Neutrophil (primary cell): ENCODE measurements at regions not wholly inside any gene's neighbourhood (a gene's known extent, or its start where the extent isn't known, plus 50 kb on each side); places are given as distances from the start of the nearest gene placed in this dataset.

ENCODE experiments used
- H3K27ac ChIP-seq: fragments of 200-600 bp; sonication (generic); 2 replicates; pipeline ENCODE4 v1.5.1; 2016; ENCODE audit warnings: mild to moderate bottlenecking, moderate library complexity
- H3K27me3 ChIP-seq: fragments of 200-600 bp; sonication (generic); 2 replicates; pipeline ENCODE4 v1.6.0; 2016; ENCODE audit warnings: mild to moderate bottlenecking
- H3K36me3 ChIP-seq: fragments of 200-600 bp; sonication (generic); 2 replicates; pipeline ENCODE4 v1.5.1; 2017
- H3K4me1 ChIP-seq, 2 experiments: fragments of 200-600 bp in 1 of 2; sonication (generic) in 1 of 2; 1 replicate in 1 of 2; 2 replicates in 1 of 2; pipeline versions ENCODE4 v1.5.1 to v1.6.1; 2013 to 2016; ENCODE audit warnings: low read depth in 1 of 2, low read length in 1 of 2, mild to moderate bottlenecking in 1 of 2, moderate library complexity in 1 of 2; ENCODE audit not compliant: control insufficient read depth in 1 of 2, insufficient read depth in 1 of 2
- H3K4me3 ChIP-seq, 2 experiments: fragments of 200-600 bp in 1 of 2; sonication (generic) in 1 of 2; 1 replicate in 1 of 2; 2 replicates in 1 of 2; pipeline ENCODE4 v1.5.1; 2013 to 2016; ENCODE audit warnings: low read depth in 1 of 2, low read length in 1 of 2, mild to moderate bottlenecking in 1 of 2, moderate library complexity in 1 of 2
- H3K9me3 ChIP-seq: fragments of 200-600 bp; sonication (generic); 2 replicates; pipeline ENCODE4 v1.5.1; 2016
- TF ChIP-seq, protein P1 (sequence below): fragments of 200-600 bp; sonication (generic); IDR thresholded peaks from 2 replicates; pipeline ENCODE4 v1.5.1; 2016; ENCODE audit warnings: antibody characterized with exemption

DNA sequence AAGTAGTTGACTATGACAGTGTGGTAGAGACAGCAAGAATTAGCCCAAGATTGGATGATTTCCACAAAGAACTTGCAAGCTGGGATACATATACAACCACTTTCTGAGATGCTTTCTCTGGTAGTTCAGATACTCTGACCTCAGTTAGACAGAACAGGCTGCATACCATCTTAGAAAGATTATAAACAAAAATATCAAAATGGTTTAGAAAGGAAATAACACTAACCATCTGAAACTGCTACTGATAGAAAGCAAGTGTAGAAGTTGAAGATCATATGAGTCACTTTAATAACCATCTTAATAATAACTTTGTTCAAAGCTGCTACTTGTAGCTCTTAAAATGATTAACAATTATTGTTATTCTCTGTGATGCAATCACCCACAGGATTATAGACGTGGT is 255.4 kb upstream of the TTC29 start:
- H3K27me3 ChIP-seq: no peaks in the 10 kb centered on the region
- TF ChIP-seq, protein P1, sequence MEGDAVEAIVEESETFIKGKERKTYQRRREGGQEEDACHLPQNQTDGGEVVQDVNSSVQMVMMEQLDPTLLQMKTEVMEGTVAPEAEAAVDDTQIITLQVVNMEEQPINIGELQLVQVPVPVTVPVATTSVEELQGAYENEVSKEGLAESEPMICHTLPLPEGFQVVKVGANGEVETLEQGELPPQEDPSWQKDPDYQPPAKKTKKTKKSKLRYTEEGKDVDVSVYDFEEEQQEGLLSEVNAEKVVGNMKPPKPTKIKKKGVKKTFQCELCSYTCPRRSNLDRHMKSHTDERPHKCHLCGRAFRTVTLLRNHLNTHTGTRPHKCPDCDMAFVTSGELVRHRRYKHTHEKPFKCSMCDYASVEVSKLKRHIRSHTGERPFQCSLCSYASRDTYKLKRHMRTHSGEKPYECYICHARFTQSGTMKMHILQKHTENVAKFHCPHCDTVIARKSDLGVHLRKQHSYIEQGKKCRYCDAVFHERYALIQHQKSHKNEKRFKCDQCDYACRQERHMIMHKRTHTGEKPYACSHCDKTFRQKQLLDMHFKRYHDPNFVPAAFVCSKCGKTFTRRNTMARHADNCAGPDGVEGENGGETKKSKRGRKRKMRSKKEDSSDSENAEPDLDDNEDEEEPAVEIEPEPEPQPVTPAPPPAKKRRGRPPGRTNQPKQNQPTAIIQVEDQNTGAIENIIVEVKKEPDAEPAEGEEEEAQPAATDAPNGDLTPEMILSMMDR: no peak
- H3K9me3 ChIP-seq: no peaks in the 10 kb centered on the region
- no peak overlapping the region for H3K27ac ChIP-seq
- H3K4me3 ChIP-seq: no peak overlapping the region
- H3K36me3 ChIP-seq: no peaks in the 10 kb centered on the region
- H3K4me1 ChIP-seq: no peaks in the 10 kb centered on the region

DNA sequence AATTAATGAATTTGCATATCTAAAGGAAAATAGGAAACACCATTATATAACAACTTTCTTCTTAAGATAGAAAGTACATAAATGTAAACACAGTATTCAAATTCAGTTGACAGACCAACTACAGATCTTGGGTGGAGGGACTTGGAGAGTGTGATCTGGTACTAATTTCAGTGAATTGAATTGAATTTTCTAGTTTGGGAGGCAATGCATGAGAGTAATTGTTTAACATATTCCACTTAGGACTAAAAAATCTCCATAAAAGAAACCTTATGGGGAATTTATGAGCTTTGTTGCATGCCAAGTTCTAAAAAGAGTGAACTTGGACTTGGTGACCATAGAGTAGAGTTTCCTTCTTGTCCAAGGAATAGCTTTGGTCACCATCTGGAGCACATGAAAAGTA is 261.1 kb upstream of the TTC29 start:
- no peaks in the 10 kb centered on the region for H3K36me3 ChIP-seq
- TF ChIP-seq, protein P1: no peak
- no peak overlapping the region for H3K27ac ChIP-seq
- H3K4me1 ChIP-seq: no peaks in the 10 kb centered on the region
- no peak overlapping the region for H3K4me3 ChIP-seq
- H3K27me3 ChIP-seq: no peaks in the 10 kb centered on the region
- H3K9me3 ChIP-seq: no peaks in the 10 kb centered on the region

DNA sequence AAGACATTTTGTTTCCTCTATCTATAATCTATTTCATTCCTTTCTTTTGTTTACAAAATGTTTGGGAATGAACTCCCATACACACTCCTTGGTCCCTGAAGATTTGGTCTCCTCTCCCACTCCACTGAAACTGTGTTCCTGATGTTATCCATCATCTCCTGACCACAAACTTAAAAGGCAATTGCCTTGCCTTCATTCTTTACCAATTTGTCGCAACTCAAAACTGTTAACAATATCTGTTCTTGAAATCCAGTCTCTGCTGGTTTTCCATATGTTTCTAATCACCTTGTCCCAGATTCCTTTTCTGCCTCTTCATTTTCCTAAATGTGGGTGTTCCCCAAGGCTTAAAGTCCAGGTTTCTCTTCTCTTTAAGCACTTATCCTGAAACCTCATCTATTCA is 262.2 kb upstream of the TTC29 start:
- Histone ChIP-seq H3K4me3 (no peak overlapping the region), H3K36me3 (no peaks in the 10 kb centered on the region), H3K4me1 (no peaks in the 10 kb centered on the region), H3K27me3 (no peaks in the 10 kb centered on the region), H3K9me3 (no peaks in the 10 kb centered on the region), H3K27ac (no peak overlapping the region)
- TF ChIP-seq, protein P1: no peak

DNA sequence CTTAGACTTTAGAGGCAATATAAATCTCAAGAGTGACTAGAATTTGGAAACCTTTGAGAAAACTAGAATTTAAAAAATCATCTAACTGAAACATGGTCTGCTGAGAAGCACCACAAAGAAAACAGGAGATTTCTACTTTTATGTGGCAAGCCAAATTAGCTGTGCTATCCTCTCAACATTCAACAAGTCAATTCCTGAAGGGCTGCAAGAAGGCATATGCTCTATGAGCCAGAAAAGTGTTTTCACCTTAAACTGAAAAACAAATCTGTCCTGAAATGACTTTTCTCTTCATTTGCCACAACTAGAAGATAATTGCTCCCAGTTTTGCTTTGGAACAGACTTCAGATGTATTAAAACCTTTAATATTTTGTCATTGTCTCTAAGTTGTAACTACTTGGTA is 263.2 kb upstream of the EDNRA start:
- H3K27me3 ChIP-seq: no peaks in the 10 kb centered on the region
- no peak overlapping the region for H3K27ac ChIP-seq
- no peak overlapping the region for H3K4me3 ChIP-seq
- H3K9me3 ChIP-seq: no peaks in the 10 kb centered on the region
- no peaks in the 10 kb centered on the region for H3K36me3 ChIP-seq
- TF ChIP-seq, protein P1: no peak
- no peaks in the 10 kb centered on the region for H3K4me1 ChIP-seq

DNA sequence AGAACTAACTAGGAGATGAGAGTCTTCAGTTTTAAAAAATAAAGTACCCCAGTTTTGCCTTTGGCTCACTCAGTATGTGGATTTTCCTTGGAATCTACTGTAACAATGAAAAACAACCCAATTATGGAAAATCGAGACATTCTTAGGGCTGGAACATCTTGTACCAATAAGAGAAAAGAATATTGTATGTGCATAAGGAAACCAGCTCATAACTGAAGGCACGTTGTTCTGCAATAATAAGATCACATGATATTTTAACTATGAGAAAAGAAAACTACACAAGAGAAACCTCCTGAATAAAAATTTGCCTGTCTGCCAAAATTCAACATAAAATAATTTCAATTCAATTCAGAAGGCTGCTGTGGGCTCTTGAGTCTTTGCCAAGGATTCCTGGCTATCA is 261.8 kb upstream of the EDNRA start:
- Histone ChIP-seq H3K4me3 (no peak overlapping the region), H3K27ac (no peak overlapping the region), H3K9me3 (no peaks in the 10 kb centered on the region), H3K36me3 (no peaks in the 10 kb centered on the region), H3K27me3 (no peaks in the 10 kb centered on the region), H3K4me1 (no peaks in the 10 kb centered on the region)
- TF ChIP-seq, protein P1: no peak

DNA sequence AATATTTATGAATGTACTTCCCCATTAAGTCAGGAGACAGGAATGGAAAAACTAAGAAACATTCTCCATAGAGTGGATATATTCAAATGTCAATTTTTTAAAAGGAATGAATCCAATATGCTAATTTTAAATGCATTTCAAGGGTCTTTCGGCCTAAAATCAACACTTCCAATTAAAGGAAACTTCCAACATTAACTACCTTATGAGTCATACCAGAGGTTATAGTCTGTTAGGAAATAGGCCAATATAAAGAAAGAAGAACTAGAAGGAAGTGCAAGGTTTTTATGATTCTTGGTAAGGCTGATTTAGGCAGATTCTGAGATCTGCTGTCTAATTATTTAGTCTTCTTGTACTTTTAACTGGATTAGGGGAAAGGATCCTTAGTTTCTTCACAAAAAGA is 260.1 kb upstream of the EDNRA start:
- Histone ChIP-seq H3K27me3 (no peaks in the 10 kb centered on the region), H3K4me1 (no peaks in the 10 kb centered on the region), H3K9me3 (no peaks in the 10 kb centered on the region), H3K27ac (no peak overlapping the region), H3K36me3 (no peaks in the 10 kb centered on the region), H3K4me3 (no peak overlapping the region)
- TF ChIP-seq, protein P1: no peak
